Hepatocyte (in vitro differentiated cells): ENCODE measurements at regions not wholly inside any gene's neighbourhood (a gene's known extent, or its start where the extent isn't known, plus 50 kb on each side); places are given as distances from the start of the nearest gene placed in this dataset. TPM values are rescaled to one million over a fixed set of nuclear protein-coding genes. Genes with fewer than 3 reads are reported as not detected.

Experiments used
- small RNA-seq: library from RNA; depleted of rRNA; stranded (forward); fragments of <200 nt; gene quantifications from one replicate; pipeline ENCODE3, GENCODE V24; 2014

Small RNAs in the stretch of these regions (small RNA-seq; reads per million reads assigned to genes)
- gene RF00019, result not detected
- gene RF00432, result not detected
